ENCODE measurements at regions not wholly inside any gene's neighbourhood (a gene's known extent, or its start where the extent isn't known, plus 50 kb on each side); places are given as distances from the start of the nearest gene placed in this dataset.
"Not testable (repeated sequence)": the region's sequence is repeated elsewhere in the genome, so short reads cannot be mapped to it uniquely, and the experiment has no call there.

DNA sequence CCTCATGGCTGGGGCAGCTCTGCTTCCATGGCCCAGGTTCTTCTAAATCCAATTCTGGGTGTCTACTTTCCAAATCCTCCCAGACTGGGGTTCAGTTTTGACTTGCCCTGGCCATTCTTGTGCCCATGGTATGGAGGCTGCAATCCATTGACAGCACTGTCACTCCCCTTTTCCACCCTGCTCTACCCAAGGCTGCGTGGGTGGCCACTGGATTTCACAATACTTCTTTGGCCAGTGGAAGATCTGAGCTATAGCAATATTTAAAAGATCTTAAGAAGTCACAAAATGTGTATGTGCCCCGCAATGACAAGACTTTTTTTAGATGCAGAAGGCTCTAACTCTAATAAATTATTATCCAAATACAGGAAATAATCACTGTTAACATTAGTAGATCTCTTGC, 329.4 kb upstream of the CCL2 start:
- in situ Hi-C loops (cut with MboI; ENCODE audit: low sequenced_read_pairs), result no loop called here

DNA sequence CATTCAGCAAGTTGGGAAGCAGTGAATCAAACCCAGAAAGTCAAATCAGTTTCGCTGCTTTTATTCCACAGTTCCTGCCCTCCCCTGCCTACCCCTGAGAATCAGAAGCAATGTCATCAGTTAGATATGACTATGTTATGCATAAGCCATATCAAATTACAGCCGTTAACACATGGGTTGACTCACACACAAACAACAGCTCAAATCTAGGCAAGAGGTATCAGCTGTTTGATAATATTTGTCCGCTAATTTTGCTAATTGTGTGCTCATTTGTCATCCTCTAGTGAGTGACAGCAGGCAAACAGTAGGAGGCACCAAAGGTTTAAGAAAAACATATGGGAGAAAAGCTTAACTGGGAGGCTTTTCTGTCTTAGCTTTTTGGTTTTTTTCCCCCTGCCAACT, 327.4 kb upstream of the CCL2 start:
- in situ Hi-C loops (cut with MboI; ENCODE audit: low sequenced_read_pairs), result no loop called here

DNA sequence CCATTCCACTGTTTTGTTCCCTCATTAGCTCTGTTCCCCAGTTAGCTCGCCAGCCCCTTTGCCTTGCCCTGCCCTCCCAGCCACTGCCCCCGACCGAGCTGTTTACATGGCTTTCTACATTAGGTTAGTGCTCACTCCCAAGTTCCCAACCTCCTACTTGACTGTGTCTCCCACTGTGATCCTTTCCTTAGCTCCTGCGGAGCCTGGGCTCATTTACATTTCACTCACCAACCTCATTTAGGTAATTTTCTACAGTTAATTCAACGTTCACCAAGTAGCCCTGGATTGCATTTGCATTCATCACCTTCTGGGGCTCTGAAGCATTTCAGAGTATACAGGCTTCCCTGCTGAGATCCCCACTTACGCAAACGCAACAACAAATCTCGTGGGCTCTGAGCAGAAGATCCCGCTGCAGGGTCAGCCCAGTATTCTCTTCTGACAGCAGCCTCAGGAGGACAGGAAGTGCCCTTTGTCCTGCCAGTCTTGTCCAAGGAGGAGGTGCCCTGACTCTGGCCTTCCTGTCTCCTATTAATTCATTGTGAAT, 325.8 kb upstream of the CCL2 start:
- in situ Hi-C loops (cut with MboI; ENCODE audit: low sequenced_read_pairs), result no loop called here

DNA sequence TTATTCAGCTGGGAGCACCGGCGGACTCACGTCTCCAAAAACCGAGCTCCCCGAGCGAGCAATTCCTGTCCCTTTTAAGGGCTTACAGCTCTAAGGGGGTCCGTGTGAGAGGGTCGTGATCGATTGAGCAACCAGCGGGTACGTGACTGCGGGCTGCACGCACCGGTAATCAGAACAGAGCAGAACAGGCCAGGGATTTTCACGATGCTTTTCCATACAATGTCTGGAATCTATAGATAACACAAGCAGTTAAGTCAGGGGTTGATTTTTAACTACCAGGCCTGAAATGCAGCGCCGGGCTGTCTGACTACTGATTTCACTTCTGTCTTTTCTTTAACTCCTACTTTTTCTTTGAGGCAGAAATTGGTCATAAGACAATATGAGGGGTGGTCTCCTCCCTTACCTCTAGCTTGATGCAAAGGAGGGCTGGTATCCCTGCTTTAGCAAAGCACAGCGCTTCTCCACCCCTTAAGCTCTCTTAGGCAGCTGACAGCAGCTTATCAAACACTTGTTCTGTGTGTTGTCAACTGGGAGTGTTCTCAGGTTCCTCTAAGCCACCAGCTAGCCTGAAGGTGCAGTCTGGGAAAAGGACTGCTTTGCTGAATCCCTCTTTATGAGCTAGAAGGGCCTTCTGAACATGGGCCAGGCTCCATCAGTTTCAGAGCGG, 323.8 kb upstream of the CCL2 start:
- in situ Hi-C loops (cut with MboI; ENCODE audit: low sequenced_read_pairs), result not testable (repeated sequence)

DNA sequence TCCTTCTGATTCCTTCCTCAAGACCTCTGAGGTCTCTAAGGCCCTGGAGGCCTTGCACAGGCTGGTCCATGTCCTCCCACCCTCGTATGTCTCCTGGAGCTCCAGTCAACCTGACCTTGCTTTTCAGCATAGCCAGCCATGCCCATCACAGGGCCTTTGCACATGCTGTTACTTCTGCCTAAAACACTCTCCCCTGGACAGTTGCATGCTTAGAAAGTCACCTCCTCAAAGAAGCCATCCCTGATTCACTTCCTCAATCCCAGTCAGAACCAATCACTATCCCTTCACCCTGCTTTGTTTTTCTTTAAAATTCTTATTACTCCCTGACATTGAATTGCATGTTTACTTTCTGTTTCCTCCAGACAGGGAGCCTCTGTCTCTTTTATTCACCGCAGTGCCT, 322.1 kb upstream of the CCL2 start:
- in situ Hi-C loops (cut with MboI; ENCODE audit: low sequenced_read_pairs), result no loop called here

DNA sequence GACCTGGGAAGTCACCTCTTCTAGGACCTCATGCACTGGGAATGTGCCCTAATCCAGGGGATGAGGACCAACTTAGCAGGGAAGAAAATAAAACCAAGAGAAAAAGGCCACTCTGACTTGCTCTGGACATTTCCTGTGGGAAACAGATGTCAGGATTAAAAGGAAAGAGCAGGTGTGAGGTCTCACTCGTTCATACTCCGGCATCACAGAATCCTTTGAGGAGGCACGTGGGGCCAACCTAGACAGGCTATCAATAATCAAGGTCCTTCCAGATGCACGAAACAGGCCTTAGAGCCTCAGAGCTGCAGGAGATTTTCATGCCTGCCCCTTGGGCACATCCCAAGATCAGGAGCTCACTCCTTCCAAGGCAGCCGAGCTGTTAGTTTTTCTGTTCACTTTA, 321.5 kb upstream of the CCL2 start:
- in situ Hi-C loops (cut with MboI; ENCODE audit: low sequenced_read_pairs), result no loop called here

DNA sequence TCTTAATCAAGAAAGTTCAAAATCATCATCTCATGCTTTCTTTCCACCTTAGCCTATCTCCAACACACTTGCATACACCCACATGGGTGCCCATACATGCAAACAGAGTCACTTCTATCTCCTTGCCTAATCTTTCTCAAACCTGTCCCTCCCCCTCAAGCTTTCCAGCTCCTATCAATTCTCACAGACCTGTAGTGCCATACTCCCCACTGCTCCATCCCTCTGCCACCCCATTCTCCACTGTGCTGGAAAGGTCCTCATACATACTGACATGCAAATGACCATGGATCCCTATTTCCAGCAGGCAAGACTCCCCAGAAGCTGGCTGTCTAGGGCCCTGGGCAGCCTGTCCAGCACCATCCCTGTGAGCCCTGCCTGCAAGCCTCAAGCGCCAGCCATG, 320.4 kb upstream of the CCL2 start:
- in situ Hi-C loops (cut with MboI; ENCODE audit: low sequenced_read_pairs), result no loop called here

DNA sequence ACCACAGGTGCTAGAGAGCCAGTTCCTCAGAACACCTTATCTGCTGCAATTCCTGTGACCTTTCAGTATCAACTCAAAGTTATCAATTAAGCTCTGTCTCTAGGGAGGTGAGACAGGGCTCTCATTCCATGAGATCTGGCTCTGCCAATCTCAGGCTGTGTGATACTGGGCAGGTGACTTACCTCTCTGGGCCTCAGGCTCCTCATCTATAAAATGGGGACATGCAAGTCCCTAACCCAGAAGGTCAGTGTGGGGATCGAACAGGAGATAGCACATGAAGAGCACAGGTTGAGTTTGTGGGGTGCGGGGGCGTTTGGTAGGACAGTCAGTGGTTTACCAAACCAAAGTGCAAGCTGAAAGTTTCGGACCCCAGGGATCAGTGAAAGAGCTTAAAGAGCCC, 319.3 kb upstream of the CCL2 start:
- in situ Hi-C loops (cut with MboI; ENCODE audit: low sequenced_read_pairs), result no loop called here

DNA sequence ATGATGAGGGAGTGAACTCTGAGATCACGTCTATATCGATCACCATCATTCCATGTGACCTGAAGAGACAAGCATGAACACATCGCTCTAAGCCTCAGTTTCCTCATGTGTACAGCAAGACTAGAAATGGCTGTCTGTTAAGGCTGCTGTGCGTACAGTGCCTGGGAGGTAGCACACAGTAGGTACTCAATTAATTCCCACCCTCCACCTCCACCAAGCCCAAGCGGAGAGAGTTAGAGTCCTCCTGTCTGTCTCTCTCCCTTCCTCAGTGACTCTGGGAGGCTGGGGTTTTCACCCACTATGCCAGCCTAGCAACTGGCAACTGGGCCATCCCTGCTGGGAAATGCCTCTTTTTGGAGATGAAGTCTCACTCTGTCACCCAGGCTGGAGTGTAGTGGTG, 318.3 kb upstream of the CCL2 start:
- in situ Hi-C loops (cut with MboI; ENCODE audit: low sequenced_read_pairs), result no loop called here

DNA sequence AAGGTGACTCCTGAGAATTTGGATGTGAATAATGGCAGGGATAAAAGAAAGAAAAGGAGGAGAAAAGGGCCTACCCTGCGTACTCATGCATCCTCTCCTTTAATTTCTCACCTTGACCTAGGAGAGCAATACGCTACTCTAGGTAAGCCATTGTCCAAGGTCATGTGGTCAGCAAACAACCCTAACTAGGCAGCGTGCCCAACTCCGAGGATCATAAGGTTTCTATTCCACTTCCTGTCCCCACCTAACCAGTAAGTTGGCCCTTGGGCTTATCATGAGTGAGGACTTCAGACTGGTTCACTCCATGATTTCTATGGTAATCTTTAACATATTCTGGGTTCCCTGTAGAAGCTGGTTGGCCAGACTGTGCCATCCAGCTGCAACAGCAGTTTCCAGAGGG, 315.1 kb upstream of the CCL2 start:
- in situ Hi-C loops (cut with MboI; ENCODE audit: low sequenced_read_pairs), result no loop called here

DNA sequence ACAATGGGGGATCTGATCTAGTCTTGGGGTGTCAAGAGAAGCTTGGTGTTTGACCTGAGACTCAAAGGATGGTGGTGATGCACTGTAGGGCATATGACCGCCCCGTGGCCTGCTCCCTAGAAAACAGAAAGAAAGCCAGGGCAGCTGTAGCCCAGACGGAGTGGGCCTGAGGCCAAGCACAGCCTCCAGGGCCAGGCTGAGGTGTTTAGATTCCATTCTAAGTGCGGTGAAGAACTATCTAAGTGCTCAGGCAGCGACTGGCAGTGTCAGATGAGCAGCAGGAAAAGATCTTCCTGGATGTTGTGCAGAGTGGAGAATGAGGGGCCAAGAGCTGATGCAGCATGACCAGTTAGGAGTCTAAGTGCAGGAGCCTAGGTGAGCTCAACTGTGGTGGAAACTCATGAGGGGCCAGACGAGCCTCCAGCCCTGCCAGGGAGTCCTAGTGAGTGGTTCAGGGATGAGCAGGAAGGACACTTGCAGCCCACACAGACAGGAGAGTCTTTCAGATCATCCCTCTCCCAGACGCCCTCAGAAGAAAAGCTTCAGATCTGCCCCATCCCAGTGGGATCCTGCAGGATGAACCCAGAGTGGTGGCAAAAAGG, 314.2 kb upstream of the CCL2 start:
- in situ Hi-C loops (cut with MboI; ENCODE audit: low sequenced_read_pairs), result no loop called here

DNA sequence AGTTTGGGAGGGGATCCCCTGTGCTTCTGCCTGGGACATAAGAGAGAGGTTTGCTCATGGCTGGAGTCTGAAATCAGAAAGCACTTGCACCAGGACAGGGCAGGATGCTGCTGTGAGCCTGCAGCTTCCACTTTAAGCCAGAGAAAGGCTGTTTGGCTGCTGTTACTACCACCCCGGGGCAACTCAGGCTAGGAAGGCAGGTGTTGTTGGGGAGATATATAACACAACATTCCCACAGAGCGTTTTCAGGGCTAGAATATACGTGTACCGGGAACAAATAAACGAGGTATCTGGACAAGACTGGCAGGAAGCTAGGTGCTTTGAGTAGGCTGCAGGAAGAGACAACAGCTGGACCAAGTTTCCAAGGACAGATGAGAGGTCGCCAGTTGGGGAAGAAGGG, 313.3 kb upstream of the CCL2 start:
- in situ Hi-C loops (cut with MboI; ENCODE audit: low sequenced_read_pairs), result no loop called here

DNA sequence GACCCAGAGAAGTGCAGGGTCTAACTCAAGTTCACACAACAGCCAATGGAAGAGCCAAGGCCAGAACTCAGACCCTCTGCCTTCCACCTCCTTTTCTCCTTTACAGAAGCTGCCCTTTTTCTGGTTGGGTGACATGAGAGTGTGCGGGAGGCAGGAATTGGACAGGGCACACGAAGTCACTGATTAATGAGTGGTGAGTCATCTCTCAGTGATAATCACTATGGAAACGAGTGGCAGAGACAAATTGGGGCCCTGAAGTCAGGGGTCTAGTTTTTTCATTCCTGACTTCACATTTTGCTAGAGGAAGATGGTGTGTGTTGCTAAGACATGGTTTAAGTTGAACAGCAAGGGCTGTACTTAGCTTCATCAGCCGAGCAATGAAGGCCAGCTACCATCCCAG, 312.7 kb upstream of the CCL2 start:
- in situ Hi-C loops (cut with MboI; ENCODE audit: low sequenced_read_pairs), result no loop called here

DNA sequence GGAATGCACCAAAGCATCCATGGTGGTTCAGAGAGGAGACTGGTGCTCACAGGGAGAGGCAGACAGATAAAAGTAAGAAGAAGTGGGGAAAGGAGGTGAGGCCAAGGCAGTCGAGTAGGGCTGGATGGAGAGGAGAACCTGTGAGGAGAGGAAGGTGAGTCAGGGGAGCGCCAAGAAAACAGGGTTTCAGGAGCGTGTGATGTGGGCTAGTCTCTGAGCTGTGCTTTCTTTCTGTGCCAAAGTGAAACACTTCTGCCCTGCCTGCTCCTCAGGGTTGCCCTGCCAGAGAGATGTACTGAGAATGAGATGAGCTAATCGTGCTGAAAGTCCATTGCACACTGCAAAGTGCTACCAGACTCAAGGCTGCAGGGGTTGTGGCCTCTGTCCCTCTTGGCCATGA, 310.7 kb upstream of the CCL2 start:
- in situ Hi-C loops (cut with MboI; ENCODE audit: low sequenced_read_pairs), result no loop called here

DNA sequence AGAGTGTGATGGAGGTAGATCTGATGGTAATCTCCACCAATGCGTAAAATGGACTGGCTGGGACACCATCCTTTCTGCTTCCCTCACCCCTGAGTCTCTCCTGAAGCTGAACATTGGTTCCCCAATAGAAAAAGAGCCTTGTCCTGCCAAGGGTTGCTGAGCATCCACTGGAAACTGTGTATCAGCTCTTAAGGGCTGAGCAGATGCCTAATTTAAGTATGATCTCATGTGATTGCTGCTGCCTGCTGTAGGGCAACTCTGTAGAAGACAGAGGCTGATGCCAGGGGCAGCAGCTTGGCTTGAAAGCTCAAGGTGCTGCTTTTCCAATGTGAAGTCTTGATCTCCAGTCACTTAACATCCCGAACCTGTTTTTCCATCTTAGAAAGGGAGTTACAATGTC, 310.3 kb upstream of the CCL2 start:
- in situ Hi-C loops (cut with MboI; ENCODE audit: low sequenced_read_pairs), result no loop called here

DNA sequence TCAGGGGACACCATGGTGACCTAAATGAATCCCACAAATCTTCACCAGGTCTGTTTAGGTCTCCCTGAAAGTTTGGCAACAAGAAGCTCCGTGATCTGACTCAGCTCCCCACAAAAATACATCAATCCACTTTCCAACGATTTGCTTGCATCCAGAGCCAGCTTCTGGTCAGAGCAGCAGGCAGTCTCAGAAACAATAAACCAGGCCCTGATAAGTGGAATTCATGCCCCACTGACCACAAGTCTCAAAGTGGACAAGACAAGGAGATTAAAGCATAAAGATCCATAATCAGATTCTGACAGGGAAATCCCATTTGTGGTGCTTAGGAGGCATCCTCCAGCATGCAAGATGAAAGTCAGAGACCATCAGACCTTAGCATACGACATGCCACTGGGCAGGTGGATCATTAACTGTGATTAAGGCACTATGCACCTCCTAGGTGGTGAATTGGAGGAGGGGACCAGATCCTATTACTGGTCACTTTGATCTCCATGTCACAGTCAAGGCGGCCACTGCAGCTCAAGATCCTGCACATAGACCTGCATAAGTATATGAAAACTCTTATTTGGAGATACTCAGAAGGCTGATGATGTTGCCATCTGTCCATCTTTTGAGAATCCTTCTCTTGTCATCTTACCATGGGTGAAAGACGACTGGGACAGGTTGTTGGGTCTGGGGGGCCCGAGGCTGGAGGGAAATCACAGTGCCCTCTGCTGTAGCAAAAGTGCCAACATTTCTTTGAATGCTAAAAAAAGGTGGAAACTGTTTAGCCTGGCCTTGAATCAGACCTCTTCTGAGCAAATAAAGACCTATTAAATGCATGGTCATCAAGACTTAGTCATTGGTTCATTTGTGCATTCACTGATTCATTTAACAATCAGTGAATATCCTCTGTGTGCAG, 309.2 kb upstream of the CCL2 start:
- in situ Hi-C loops (cut with MboI; ENCODE audit: low sequenced_read_pairs), result no loop called here

DNA sequence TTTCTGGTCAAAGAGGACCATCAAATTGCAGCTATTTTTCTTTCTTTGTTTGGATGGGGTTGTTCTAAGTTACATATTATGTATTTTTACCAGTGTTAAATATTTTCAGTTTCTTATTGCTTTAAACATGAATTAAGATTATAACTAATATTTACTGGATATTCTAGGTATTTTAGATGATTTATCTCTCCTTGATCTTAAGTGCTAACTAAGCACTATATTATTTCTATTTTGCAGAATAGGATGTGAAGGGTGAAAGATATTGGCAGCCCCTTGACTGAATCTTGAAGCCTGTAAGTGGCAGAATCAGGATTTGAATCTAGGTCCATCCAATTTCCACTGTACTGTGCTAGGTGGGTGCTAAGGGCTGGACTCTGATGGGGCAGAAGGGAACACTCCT, 307.3 kb upstream of the CCL2 start:
- in situ Hi-C loops (cut with MboI; ENCODE audit: low sequenced_read_pairs), result no loop called here

DNA sequence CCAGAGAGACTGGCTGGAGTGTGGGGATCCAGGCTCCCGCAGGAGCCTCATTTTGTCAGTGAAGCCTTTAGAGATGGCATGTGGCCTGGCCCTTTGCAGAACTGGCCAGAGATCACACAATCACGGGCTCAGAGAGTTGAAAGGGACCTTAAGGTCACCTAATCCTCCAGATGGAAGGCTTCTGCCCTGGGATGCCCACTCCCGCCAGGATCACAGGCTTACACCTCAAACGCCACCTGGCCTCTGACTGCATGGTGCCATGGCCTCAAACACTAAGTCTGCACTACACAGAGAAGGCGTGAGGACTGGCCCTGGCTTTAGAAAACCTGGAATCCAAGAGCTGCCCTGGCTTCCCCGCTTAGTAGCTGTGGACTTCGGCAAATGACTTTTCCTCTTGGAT, 306.8 kb upstream of the CCL2 start:
- in situ Hi-C loops (cut with MboI; ENCODE audit: low sequenced_read_pairs), result no loop called here

DNA sequence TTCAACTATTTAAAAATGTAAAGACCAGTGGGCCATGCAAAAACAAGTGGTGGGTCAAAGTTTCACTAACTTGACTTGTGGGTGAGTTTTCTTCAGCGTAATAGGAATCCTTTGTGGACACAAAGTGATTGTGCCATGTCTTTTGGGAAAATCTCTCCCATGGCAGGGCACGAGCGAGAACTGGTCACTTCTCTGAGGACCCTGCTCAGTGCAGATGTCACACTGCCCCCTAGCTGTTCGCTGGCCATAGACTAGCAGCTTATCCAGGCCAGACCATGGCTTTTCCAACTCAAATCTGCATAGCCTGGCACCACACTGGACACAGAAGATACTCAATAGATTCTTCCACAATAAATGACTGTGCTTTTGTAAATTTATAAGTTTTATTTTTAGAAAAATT, 306.0 kb upstream of the CCL2 start:
- in situ Hi-C loops (cut with MboI; ENCODE audit: low sequenced_read_pairs), result no loop called here

DNA sequence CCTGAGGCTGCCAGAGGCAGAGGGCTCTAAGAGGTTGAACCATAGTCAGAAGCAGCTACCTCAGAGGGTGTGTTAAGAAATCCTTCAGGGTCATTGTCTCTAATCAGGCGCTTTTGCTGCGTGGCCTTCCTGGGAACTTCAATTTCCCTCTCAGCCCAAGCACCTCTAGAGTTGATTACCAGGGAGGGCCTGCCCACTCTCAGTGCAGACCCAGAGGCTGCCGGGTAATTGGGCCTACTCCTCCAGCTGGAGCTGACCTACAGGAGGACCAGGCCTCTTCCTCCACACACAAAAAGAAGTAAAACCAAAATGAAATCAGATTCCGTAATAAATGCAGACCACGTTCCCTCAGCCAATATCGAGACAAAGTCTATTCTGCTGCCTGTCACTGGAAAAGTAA, 305.0 kb upstream of the CCL2 start:
- in situ Hi-C loops (cut with MboI; ENCODE audit: low sequenced_read_pairs), result no loop called here

DNA sequence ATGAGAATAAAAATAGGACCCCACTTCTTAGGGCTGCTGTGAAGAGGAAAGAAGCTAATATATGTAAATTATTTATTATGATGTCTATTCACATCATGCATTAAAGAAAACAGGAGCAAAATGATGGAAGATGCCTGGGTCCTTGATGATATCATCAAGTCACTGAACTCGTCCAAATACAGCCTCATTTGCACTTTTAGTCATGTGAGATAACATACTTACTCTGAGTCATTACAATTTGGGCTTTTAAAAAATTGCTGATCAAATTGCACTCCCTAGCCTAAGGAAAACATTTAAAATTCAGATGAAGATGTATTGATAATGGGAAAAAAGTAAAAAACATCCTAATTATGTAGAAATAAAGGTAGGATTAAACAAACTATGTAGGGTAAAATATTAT, 302.7 kb upstream of the CCL2 start:
- in situ Hi-C loops (cut with MboI; ENCODE audit: low sequenced_read_pairs), result no loop called here

DNA sequence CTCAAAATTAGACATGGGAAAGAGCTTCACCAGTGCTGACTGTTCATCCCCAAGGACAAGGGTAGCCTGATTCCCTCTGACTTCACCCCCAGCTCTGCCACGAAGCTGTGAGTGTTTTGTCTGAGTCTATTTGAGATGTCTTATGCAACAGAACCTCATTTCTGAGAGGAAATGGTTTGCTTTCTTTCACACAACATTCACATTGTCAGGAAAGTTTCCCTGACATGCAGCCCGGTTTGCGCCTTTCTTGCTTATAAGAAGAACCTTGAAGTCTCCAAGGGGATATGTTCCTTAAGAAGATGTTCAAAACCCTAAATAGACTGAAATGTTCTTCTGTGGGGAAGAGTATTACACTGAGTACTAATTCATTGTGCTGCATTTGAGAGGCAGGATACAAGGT, 300.5 kb upstream of the CCL2 start:
- in situ Hi-C loops (cut with MboI; ENCODE audit: low sequenced_read_pairs), result no loop called here

Measured in HL-60/S4 (cell line).